ENCODE measurements at regions not wholly inside any gene's neighbourhood (a gene's known extent, or its start where the extent isn't known, plus 50 kb on each side); places are given as distances from the start of the nearest gene placed in this dataset.

DNA sequence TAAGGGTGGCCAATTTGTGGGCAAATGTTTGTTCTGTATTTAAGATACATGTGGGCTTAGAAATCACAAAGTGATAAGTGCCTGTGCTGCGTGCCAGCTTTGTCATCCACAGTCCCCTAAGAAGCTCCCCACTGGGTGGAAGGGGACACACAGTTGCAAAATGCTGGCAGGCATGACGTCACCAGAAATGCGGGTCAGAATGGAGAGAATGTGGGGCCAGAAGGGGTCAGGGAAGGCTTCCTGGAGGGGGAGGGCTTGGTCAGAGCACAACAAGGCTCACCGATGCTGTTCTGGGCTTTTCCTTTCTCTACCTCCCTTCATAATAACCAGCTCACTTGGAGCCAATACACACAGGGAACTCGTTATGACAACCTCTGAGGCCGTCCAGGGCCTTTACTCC, 207.3 kb downstream of the URI1 start:
- no peak for TF ChIP-seq CTCF (IDR thresholded peaks at IDR 0.05; ENCODE audit: low read depth, low read length, missing input control)
- TF ChIP-seq JUND (IDR thresholded peaks at IDR 0.05): no peak
- TF ChIP-seq, protein P1, sequence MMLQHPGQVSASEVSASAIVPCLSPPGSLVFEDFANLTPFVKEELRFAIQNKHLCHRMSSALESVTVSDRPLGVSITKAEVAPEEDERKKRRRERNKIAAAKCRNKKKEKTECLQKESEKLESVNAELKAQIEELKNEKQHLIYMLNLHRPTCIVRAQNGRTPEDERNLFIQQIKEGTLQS (IDR thresholded peaks at IDR 0.05): no peak
- TF ChIP-seq, protein P2, sequence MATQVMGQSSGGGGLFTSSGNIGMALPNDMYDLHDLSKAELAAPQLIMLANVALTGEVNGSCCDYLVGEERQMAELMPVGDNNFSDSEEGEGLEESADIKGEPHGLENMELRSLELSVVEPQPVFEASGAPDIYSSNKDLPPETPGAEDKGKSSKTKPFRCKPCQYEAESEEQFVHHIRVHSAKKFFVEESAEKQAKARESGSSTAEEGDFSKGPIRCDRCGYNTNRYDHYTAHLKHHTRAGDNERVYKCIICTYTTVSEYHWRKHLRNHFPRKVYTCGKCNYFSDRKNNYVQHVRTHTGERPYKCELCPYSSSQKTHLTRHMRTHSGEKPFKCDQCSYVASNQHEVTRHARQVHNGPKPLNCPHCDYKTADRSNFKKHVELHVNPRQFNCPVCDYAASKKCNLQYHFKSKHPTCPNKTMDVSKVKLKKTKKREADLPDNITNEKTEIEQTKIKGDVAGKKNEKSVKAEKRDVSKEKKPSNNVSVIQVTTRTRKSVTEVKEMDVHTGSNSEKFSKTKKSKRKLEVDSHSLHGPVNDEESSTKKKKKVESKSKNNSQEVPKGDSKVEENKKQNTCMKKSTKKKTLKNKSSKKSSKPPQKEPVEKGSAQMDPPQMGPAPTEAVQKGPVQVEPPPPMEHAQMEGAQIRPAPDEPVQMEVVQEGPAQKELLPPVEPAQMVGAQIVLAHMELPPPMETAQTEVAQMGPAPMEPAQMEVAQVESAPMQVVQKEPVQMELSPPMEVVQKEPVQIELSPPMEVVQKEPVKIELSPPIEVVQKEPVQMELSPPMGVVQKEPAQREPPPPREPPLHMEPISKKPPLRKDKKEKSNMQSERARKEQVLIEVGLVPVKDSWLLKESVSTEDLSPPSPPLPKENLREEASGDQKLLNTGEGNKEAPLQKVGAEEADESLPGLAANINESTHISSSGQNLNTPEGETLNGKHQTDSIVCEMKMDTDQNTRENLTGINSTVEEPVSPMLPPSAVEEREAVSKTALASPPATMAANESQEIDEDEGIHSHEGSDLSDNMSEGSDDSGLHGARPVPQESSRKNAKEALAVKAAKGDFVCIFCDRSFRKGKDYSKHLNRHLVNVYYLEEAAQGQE (IDR thresholded peaks at IDR 0.05): no peak
- no peak for TF ChIP-seq TAF1 (conservative IDR thresholded peaks at IDR 0.05)
- no peak for TF ChIP-seq RAD21 (IDR thresholded peaks at IDR 0.05)
- no peak for TF ChIP-seq YY1 (IDR thresholded peaks at IDR 0.05)
- no peak for TF ChIP-seq GABPA (IDR thresholded peaks at IDR 0.05 in 1 of 2, conservative IDR thresholded peaks at IDR 0.05 in 1 of 2)
- TF ChIP-seq, protein P3, sequence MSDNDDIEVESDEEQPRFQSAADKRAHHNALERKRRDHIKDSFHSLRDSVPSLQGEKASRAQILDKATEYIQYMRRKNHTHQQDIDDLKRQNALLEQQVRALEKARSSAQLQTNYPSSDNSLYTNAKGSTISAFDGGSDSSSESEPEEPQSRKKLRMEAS (IDR thresholded peaks at IDR 0.05): no peak
- no peak for TF ChIP-seq EGR1 (IDR thresholded peaks at IDR 0.05; ENCODE audit: low read depth in 2 of 2)
- TF ChIP-seq, protein P4, sequence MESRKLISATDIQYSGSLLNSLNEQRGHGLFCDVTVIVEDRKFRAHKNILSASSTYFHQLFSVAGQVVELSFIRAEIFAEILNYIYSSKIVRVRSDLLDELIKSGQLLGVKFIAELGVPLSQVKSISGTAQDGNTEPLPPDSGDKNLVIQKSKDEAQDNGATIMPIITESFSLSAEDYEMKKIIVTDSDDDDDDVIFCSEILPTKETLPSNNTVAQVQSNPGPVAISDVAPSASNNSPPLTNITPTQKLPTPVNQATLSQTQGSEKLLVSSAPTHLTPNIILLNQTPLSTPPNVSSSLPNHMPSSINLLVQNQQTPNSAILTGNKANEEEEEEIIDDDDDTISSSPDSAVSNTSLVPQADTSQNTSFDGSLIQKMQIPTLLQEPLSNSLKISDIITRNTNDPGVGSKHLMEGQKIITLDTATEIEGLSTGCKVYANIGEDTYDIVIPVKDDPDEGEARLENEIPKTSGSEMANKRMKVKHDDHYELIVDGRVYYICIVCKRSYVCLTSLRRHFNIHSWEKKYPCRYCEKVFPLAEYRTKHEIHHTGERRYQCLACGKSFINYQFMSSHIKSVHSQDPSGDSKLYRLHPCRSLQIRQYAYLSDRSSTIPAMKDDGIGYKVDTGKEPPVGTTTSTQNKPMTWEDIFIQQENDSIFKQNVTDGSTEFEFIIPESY (IDR thresholded peaks at IDR 0.05): no peak
- no peak for TF ChIP-seq HNF4A (conservative IDR thresholded peaks at IDR 0.05)
- TF ChIP-seq SP1 (IDR thresholded peaks at IDR 0.05): no peak
- TF ChIP-seq RXRA (IDR thresholded peaks at IDR 0.05): no peak

All from liver (tissue), 3 donors.